ENCODE measurements at regions not wholly inside any gene's neighbourhood (a gene's known extent, or its start where the extent isn't known, plus 50 kb on each side); places are given as distances from the start of the nearest gene placed in this dataset.

DNA sequence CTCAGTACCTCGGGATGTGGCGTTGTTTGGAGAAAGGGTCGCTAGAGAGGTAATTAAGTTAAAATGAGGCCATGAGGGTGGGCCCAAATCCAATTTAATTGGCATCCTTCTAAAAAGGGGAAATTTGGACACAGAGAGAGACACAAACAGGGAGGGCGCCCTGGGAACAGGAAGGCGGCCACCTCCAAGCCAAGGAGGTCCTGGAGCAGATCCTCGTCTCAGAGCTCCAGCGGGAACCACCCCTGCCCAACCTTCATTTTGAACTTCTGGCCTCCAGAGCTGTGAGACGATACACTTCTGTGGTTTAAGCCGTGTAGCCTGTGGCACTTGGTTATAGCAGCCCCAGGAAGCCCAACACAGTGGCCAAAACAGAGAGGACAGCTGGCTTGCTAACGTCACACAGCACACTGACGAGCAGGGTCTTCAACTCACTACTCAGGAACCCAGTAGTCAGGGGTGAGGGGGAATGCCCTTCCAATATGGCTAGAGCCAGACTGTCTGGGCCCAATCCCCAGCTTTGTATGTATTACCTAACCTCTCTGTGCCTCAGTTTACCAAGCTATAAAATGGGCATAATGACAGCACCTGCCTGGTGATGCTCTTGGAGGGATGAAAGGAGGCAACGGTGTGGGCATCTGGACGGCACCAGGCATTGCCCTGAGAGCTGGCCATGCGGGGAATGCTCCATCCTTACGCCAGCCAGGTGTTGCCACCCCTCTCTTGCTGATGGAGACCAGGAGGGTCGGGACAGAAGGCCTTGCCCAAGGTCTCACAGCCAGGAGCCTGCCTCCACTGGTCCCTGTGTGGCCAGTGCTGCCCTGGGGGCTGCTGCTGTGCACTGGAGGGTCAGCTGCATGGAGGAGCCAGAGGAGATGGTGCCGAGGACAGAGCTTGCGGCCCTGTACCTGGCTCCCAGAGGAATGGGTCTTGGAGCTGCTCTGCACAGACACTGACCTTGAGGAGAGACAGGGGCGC, 53.3 kb upstream of the LINC01488 start:
- no peak for TF ChIP-seq CTCF (IDR thresholded peaks at IDR 0.05 in 8 of 11, conservative IDR thresholded peaks at IDR 0.05 in 3 of 11)
- TF ChIP-seq POLR2AphosphoS5 (IDR thresholded peaks at IDR 0.05) = no peak

Data from spleen (tissue), 7 donors.